Stimulated activated CD4-positive, alpha-beta T cell treated with anti-CD3 and anti-CD28 coated beads, Interleukin-4, amount 100 ng/mL, for 4 hours (primary cell): ENCODE measurements at regions not wholly inside any gene's neighbourhood (a gene's known extent, or its start where the extent isn't known, plus 50 kb on each side); places are given as distances from the start of the nearest gene placed in this dataset.
"Not testable (repeated sequence)": the region's sequence is repeated elsewhere in the genome, so short reads cannot be mapped to it uniquely, and the experiment has no call there.

Experiments used
- DNase-seq, 2 experiments: peaks; one replicate each; pipeline ENCODE4 v3.0.0-alpha.2; 2020

DNA sequence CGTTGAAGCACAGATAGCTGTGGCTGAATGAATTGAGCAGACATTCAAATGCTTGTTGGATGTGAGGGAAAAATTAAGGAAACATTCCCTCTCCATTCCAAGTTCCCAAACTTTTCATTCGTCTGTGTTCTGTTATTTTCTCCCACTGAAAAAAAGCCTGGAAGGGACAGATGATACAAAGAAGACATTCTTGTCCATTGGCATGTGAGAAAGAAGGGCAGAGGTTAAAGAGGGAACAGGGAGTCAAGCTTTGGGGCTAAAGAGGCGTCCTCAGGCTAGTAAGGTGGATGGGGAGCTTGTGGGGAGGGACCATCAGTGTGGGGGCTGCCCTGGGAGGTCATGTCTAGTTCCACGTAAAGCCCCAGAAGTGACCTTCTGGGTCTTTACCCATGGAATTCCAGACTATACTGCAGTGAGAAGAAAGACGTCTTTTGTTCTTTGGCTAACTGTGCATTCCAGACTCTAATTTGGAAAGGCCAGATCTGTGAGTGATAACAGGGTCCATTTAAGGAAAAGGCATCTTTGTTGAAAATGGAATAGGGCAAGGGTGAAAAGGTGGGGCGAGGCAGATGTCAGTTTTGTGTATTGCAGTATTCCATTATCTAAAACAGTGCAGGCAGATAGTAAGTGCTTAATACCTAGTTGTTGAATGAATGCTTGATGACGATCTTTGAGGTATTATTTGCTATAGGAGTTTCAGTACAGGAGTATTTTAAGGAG lies 117.5 kb downstream of the SOX4 start:
- DNase-seq = no peak

GRCh38 chr6:21712213-21712612 lies 118.7 kb downstream of the SOX4 start:
- no peak for DNase-seq

GRCh38 chr6:21713481-21713880 lies 119.9 kb downstream of the SOX4 start:
- DNase-seq = no peak

GRCh38 chr6:21715180-21715579 lies 121.6 kb downstream of the SOX4 start:
- DNase-seq = no peak

GRCh38 chr6:21722510-21722909 lies 129.0 kb downstream of the SOX4 start:
- no peak for DNase-seq

- DNase-seq = no peak
These were observed 133.1 kb downstream of the SOX4 start for GRCh38 chr6:21726676-21727075.

GRCh38 chr6:21728141-21728540 lies 134.6 kb downstream of the SOX4 start:
- DNase-seq = no peak

- DNase-seq = no peak
These were observed 135.9 kb downstream of the SOX4 start for GRCh38 chr6:21729431-21729830.

DNA sequence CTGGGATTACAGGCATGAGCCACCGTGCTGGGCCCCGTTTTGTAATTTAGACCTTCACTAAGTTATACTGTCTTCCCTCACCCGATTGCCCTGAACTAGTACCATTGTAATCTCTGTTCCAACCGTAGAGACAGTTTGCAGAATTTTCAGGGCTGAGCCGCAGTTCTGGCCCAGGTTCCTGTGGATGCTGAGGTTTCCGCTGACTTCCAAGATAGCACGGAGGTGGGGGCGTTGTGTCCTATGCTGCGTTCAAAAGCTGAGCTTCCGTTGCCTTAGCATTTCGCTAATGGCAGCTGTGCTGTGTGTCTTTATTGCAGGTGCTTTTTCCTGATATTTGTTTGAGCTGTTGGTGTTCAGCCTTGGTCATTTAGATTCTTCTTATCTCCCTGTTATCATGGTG lies 137.0 kb downstream of the SOX4 start:
- DNase-seq = no peak

DNA sequence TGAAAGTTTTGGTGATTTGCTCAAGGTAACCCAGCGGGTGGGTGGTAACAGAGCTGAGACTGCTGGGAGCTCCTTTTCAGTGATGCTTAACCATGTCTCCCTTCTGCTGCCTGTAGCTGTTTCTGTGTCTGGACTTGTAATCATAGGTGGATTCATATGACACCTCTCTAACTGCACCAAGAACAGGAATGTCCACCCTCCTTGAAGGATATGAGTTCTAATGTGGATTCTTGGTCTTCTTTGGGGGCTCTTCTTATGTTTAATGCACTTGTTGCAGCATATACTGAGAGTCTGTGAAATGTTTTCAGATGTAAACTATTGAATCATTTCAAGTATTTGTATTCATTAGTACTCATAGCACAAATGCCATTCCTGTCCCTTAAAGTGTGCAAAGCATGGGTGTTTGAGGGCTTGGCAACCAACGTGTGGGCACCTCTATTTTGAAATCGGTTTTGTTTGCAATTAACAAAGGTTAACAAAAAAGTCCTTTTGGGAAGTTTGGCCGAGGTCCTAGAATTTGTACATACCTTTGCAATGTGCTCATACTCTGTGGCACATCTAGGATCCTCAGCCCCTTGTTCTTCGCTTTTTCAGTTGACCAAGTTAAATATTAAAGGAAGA lies 138.0 kb downstream of the SOX4 start:
- DNase-seq = no peak

DNA sequence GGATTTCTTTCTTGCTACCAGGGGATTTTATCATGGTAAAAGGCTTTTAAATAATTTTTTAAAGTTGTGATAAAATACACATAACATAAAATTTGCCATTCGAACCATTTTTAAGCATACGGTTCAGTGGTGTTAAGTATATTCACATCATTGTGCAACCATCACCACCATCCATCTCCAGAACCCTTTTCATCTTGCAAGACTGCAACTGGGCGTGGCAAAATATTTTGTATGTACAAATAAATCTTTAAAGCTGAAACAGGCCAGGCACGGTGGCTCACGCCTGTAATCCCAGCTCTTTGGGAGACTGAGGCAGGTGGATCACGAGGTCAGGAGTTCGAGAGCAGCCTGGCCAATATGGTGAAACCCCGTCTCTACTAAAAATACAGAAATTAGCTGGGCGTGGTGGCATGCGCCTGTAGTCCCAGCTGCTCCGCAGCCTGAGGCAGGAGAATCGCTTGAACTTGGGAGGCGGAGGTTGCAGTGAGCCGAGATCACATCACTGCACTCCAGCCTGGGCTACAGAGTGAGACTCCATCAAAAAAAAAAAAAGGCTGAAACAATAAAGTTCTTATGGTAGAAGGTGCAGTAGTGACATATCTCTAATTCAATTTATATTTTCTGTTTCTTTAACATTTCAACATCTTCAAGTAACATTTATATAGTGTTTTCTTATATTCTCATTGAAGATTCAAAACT lies 138.6 kb downstream of the SOX4 start:
- not testable (repeated sequence) for DNase-seq

- DNase-seq = no peak
These were observed 139.2 kb downstream of the SOX4 start for GRCh38 chr6:21732731-21733130.

- DNase-seq = no peak
These were observed 139.8 kb downstream of the SOX4 start for GRCh38 chr6:21733311-21733710.

- DNase-seq = no peak
These were observed 140.7 kb downstream of the SOX4 start for GRCh38 chr6:21734204-21734603.

- DNase-seq = no peak
These were observed 144.9 kb downstream of the SOX4 start for GRCh38 chr6:21738180-21739094.

GRCh38 chr6:21739241-21739640 lies 145.7 kb downstream of the SOX4 start:
- no peak for DNase-seq

DNA sequence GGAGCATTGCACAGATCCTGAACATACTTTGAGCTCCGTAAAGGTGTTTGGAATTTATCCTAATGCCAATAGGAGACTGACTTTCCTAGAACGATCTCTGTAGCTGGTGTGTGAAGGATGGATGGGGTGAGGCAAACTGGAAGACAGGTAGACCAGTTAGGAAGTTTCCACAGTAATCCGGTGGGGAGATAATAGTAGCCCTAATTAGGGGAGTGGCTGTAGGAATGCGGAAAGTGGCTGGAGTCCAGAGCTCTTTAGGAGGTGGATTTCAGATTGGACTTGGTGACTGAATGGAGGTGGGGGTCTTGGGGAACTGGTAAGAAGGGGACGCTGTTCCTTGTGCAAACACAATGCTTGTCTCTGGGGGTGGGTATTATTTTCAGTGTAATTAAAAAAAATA lies 146.3 kb downstream of the SOX4 start:
- DNase-seq = no peak

- DNase-seq = no peak
These were observed 147.0 kb downstream of the SOX4 start for GRCh38 chr6:21740376-21741124.

DNA sequence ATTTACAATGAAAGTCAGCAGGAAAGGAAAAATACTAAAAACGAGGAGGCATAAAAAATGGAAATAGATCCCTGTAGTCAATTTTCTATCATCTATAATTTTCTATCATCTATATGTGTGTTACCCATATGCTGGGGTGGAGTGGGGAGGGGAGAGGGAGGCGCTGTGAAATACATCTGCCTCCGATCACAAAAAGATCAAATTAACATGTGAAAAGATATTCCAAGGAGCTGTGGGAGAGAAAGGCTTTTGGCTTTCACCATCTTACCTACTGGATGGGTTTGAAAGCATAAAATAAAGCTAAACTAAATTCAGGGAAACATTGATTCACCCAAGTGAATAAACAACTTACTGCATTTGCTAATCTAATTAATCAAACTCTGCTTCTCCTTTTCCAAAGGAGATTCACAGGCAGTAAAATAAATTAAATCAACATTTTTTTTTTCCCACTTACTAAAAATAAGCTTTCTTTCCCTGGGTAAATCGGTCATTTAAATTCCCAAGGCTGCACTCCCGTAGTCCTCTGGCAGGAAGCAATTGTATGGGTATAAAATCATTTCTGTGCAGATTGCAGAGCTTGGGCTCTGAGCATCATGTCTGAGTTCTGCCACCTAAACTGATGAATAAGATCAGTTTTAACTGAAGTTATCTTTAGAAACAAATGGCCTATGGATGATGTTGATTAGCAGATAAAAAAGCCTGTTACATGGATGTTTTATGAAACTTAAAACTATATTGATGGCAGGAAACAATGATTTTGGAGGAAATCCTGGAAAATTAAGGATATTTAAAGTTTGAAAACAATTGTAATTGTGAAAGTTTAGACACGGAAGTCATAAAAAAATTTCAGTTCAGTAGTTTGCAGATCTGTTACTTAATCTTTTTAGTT lies 147.9 kb downstream of the SOX4 start:
- no peak for DNase-seq

GRCh38 chr6:21742238-21742660 lies 148.7 kb downstream of the SOX4 start:
- DNase-seq = no peak

GRCh38 chr6:21744331-21744730 lies 150.8 kb downstream of the SOX4 start:
- no peak for DNase-seq
